ENCODE measurements at regions not wholly inside any gene's neighbourhood (a gene's known extent, or its start where the extent isn't known, plus 50 kb on each side); places are given as distances from the start of the nearest gene placed in this dataset.

DNA sequence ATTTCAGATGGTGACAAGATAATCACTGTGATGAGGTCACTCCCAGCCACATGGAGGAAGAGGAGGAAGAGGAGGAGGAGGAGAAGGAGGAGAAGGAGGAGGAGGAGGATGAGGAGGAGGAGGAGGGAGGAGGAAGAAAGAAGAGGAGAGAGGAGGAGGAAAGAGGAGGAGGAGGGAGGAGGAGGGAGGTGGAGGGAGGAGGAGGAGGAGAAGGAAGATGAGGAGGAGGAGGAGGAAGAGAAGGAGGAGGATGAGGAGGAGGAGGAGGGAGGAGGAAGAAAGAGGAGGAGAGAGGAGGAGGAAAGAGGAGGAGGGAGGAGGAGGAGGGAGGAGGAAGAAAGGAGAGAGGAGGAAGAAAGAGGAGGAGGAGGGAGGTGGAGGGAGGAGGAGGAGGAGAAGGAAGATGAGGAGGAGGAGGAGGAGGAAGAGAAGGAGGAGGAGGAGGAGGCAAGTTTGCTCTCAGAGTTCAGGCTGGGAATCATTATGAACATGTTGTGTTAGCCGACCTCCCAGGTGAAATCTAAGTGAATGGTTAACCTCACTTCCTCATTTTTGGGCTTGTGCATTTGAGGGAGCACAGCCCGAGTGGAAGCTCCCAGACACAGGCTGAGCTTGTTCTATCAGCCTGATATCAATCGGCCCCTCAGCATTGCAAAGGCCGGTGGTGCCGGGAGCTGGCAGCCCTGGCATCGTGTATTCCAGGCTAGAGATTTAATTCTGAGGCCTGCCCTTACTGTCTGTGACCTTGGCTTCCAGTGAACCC, 236.2 kb upstream of the PITRM1 start:
- Mint-ChIP-seq H3K27ac (no peak overlapping the region), H3K9me3 (peaks cover 6% of the 10 kb centered on the region), H3K27me3 (ENCODE audit: low read depth) (peaks cover 6% of the 10 kb centered on the region), H3K36me3 (ENCODE audit: low read depth) (no peaks in the 10 kb centered on the region), H3K4me1 (ENCODE audit: low read depth) (no peaks in the 10 kb centered on the region), H3K4me3 (no peak overlapping the region)

DNA sequence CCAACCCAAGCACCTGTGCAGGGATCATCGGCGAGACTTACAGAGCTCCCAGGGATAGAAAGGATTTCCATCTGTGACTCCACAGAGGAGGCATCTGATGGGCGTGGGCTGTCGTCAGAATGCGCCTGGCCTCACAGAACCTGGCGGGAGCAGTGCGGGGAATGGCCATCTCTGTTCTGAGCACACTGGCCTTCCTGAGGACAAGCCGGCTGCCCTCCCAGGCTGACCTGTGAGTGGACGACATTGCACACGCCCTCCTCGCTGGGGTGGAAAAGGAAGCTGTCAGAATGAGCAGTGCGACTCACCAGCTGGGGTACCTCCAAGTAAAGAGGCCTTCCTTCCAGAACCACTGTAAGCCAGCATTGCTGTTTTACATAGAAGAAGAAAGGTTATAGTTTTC, 234.6 kb upstream of the PITRM1 start:
- no peak overlapping the region for H3K4me3 Mint-ChIP-seq
- no peaks in the 10 kb centered on the region for H3K4me1 Mint-ChIP-seq (ENCODE audit: low read depth)
- peaks cover 3% of the 10 kb centered on the region for H3K27me3 Mint-ChIP-seq (ENCODE audit: low read depth)
- H3K36me3 Mint-ChIP-seq (ENCODE audit: low read depth) = no peaks in the 10 kb centered on the region
- peaks cover 6% of the 10 kb centered on the region for H3K9me3 Mint-ChIP-seq
- no peak overlapping the region for H3K27ac Mint-ChIP-seq

DNA sequence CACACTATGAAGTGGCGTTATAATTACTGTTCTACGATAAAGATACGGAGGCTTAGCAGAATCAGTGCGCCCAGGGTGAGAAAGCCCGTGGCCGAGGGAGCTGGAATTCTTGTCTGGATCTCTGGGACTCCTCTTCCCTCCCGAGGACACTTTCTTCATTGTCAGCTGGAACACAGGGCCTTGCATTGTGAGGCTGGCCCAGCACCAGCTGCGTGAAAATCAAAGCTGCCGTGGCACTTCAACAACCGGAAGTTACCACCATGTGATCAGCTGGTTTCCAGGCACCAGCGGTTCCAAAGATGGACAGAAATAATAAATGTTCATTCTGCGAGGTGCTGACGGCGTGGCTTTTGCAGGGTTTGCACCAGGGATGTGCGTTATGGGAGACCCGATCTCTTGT, 234.0 kb upstream of the PITRM1 start:
- peaks cover 6% of the 10 kb centered on the region for H3K9me3 Mint-ChIP-seq
- no peaks in the 10 kb centered on the region for H3K36me3 Mint-ChIP-seq (ENCODE audit: low read depth)
- H3K27ac Mint-ChIP-seq = no peak overlapping the region
- no peaks in the 10 kb centered on the region for H3K4me1 Mint-ChIP-seq (ENCODE audit: low read depth)
- H3K4me3 Mint-ChIP-seq = no peak overlapping the region
- H3K27me3 Mint-ChIP-seq (ENCODE audit: low read depth) = peaks cover 6% of the 10 kb centered on the region

DNA sequence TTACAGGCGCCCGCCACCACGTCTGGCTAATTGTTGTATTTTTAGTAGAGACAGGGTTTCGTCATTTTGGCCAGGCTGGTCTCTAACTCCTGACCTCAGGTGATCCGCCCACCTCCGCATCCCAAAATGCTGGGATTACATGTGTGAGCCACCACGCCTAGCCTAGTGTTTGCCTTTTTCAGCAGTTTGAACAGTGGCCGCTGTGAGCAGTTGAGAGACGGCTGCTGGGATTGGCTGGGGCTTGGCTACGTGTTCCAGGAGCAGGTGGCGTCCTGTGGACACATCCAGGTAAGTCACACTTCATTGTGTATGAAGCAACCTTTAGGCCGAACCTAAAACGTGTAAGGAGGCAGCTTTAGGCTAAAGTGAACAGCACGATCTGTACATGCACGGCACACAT, 231.8 kb upstream of the PITRM1 start:
- H3K9me3 Mint-ChIP-seq = no peaks in the 10 kb centered on the region
- H3K27ac Mint-ChIP-seq = no peak overlapping the region
- H3K27me3 Mint-ChIP-seq (ENCODE audit: low read depth) = peaks cover 11% of the 10 kb centered on the region
- no peak overlapping the region for H3K4me3 Mint-ChIP-seq
- H3K36me3 Mint-ChIP-seq (ENCODE audit: low read depth) = no peaks in the 10 kb centered on the region
- no peaks in the 10 kb centered on the region for H3K4me1 Mint-ChIP-seq (ENCODE audit: low read depth)

DNA sequence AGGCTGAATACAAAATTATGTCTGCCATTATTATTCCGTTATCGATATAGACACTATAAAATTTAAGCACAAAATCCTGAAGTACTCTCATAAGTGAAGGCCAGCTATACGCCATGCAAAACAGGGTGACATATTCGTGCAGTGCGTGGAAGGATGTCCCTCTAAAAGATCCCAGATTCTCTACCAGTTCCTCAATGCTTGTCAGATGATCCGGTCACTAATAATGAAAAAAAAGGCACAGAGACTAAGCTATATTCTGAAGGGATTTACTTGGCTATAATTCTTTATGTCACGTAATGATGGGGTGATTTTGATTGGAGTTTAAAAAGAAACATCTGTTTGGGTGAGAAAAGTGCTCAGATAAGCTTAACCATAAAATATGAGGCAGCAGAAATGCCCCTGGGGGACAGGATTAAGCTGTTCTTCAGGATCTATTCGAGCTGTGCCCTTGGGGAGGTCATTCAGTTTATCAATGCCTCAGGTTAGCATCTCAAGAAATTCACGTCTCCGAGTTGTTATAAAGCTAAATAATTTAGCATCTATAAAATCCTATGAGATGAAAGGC, 229.7 kb upstream of the PITRM1 start:
- peaks cover 17% of the 10 kb centered on the region for H3K27me3 Mint-ChIP-seq (ENCODE audit: low read depth)
- no peaks in the 10 kb centered on the region for H3K4me1 Mint-ChIP-seq (ENCODE audit: low read depth)
- no peaks in the 10 kb centered on the region for H3K36me3 Mint-ChIP-seq (ENCODE audit: low read depth)
- no peak overlapping the region for H3K4me3 Mint-ChIP-seq
- no peaks in the 10 kb centered on the region for H3K9me3 Mint-ChIP-seq
- no peak overlapping the region for H3K27ac Mint-ChIP-seq

DNA sequence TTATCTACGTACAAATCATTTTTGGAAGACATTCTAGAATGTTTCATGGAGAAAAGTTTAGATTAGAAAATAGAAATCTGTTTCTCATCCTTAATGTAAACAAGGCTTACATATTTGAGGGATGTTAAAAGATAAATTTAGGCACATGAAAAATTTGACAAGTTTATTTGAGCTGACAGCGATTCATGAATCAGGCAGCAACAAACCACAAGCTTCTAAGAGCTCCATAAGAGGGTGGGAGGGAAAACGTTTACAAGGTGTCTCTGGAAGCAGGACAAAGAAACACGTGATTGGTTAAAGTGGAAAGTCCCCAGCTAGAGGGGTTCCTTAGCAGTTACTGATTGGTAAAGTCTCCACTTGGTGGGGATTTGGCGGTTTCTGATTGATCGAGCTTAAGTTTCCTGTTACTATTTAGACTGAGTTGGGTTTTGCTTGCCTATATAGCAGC, 228.9 kb upstream of the PITRM1 start:
- Mint-ChIP-seq H3K36me3 (ENCODE audit: low read depth) (no peaks in the 10 kb centered on the region), H3K9me3 (no peaks in the 10 kb centered on the region), H3K4me1 (ENCODE audit: low read depth) (no peaks in the 10 kb centered on the region), H3K4me3 (no peak overlapping the region), H3K27me3 (ENCODE audit: low read depth) (peaks cover 23% of the 10 kb centered on the region), H3K27ac (no peak overlapping the region)

DNA sequence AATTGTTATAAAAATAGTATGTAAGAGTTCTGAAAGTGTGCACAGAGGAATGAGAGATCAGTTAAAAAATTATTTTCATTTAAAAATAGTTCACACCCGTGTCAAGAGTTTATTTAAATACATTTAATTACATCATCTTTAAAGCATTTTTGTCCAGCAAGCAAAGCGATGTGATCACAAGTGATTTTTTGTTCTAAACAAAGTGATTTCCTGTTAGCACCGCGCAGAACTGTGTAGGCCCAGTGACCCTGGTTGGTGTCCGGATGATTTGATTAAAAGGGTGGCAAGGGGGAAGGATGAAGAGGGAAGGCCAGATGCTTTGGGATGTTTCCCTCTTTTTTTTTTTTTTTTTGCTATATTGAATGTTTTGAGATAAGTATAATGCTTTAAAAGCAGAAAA, 227.8 kb upstream of the PITRM1 start:
- Mint-ChIP-seq H3K36me3 (ENCODE audit: low read depth) (no peaks in the 10 kb centered on the region), H3K4me1 (ENCODE audit: low read depth) (no peaks in the 10 kb centered on the region), H3K4me3 (no peak overlapping the region), H3K27ac (no peak overlapping the region), H3K27me3 (ENCODE audit: low read depth) (peaks cover 28% of the 10 kb centered on the region), H3K9me3 (no peaks in the 10 kb centered on the region)

DNA sequence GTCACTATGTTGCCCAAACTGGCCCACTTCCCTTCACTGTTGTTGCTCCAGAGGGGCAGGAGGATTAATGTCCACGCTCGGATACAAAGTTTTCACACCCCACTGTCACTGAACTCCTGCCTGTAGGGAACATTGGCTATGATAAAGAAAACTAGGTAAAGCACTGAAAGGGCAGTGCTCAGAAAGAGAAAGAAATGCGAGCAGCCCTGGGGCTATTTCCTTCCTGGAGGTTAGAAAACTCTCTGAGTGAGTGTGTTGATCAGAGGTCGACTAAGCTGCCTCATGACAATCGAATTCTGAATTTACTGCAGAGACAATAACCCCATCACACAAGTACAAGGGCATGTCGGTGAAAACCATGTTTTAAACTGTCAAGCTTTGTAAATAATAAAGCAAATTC, 227.2 kb upstream of the PITRM1 start:
- Mint-ChIP-seq H3K36me3 (ENCODE audit: low read depth) (no peaks in the 10 kb centered on the region), H3K4me3 (no peak overlapping the region), H3K27ac (no peak overlapping the region), H3K9me3 (peaks cover 1% of the 10 kb centered on the region), H3K4me1 (ENCODE audit: low read depth) (no peaks in the 10 kb centered on the region), H3K27me3 (ENCODE audit: low read depth) (peaks cover 28% of the 10 kb centered on the region)

DNA sequence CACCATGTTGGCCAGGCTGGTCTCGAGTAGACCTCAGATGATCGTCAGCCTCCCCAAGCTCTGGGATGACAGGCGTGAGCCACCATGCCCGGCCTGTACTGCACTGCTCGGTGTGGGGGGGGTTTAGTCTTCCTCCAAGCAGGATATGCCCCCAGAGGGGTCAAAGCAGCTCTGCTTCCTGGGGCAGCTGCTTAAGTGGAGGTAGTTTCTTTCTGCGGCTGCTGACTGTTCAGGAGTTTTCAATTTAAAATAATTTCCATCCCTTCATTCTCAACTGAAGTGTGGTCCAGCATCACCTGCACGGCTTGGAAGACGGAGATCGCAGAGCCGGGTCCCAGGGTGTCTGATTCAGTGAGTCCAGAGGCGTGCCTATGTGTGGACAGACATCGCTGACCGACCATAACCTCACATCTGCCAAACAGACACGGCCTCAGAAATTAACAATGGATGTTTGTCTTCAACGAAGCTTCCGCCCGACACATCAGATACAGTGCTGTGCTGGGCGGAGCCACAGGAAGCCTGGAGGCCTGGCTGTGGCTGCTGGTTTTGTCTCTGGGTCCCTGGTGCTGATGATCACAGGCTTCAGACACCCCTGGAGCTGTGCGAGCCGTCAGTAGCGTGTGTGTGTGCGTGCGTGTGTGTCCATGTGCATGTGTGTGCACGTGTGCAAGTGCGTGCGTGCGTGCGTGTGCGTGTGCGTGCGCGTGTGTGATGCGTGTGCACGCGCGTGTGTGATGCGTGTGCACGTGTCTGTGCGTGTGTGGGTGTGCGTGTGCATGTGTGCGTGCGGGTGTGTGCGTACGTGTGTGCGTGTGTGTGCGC, 226.5 kb upstream of the PITRM1 start:
- Mint-ChIP-seq H3K27ac (no peak overlapping the region), H3K36me3 (ENCODE audit: low read depth) (no peaks in the 10 kb centered on the region)

DNA sequence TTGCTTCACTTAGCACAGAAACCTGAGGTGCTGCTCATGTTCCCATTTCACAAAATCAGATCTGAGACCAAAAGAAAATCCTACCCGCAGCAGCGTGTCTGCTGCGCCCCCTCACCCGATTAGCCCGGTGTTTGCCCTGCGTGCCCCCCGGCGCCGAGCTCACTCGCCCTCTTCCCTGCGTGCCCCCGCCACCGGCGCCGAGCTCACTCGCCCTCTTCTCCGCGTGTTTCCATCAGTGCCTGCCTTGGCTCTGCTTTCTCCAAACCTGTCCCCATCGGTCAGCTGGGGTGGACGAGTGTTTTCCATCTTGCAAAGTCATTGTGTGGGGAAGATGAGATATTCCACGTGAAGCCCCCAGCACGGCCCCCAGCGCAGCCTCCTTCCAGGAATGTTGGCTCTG, 225.3 kb upstream of the PITRM1 start:
- Mint-ChIP-seq H3K9me3 (peaks cover 6% of the 10 kb centered on the region), H3K27me3 (ENCODE audit: low read depth) (peaks cover 32% of the 10 kb centered on the region), H3K27ac (no peak overlapping the region), H3K36me3 (ENCODE audit: low read depth) (no peaks in the 10 kb centered on the region), H3K4me3 (no peak overlapping the region), H3K4me1 (ENCODE audit: low read depth) (no peaks in the 10 kb centered on the region)

More for the DNA sequence above, 226.5 kb upstream of the PITRM1 start:
- no peaks in the 10 kb centered on the region for H3K4me1 Mint-ChIP-seq (ENCODE audit: low read depth)
- H3K27me3 Mint-ChIP-seq (ENCODE audit: low read depth) = peaks cover 28% of the 10 kb centered on the region
- H3K4me3 Mint-ChIP-seq = no peak overlapping the region
- peaks cover 6% of the 10 kb centered on the region for H3K9me3 Mint-ChIP-seq

DNA sequence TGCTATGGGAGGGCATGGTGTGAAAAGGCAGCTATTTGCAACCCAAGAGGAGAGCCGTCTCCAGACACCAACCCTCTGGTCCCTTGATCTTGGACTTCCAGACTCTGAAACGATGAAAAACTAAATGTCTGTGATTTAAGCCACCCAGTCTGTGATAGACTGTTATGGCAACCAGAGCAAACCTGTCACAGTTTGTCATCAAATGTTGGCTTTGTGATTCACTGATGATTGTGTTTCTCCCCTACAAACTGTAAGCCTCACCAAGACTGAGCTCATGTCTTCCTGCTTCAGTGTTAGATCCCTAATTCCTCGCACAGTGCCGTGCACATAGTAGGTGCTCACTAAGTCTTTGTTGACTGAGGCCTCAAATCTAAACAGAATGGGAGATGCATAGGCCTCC, 224.6 kb upstream of the PITRM1 start:
- Mint-ChIP-seq H3K4me1 (ENCODE audit: low read depth) (no peaks in the 10 kb centered on the region), H3K9me3 (peaks cover 6% of the 10 kb centered on the region), H3K36me3 (ENCODE audit: low read depth) (no peaks in the 10 kb centered on the region), H3K27me3 (ENCODE audit: low read depth) (peaks cover 29% of the 10 kb centered on the region), H3K27ac (no peak overlapping the region), H3K4me3 (no peak overlapping the region)

DNA sequence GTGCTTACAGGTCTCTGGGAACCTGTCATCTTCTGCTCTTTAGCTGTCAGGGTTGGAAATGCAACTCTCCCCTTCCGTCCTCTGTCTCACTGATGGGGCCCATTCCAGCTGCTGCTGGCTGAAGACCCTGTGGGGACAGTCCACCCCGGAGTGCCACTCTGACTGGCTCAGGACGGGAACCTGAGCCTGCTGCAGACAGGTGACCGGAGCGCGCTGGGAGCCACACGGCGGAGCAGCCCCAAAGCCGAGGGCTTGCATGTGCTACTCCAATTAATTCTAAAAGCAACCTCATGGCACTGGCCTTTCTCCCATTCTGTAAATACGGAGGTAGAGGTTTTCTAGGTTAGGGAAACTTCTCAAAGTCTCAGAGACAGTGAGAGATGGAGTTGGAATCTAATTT, 223.5 kb upstream of the PITRM1 start:
- Mint-ChIP-seq H3K9me3 (peaks cover 6% of the 10 kb centered on the region), H3K27ac (no peak overlapping the region), H3K27me3 (ENCODE audit: low read depth) (peaks cover 21% of the 10 kb centered on the region), H3K4me1 (ENCODE audit: low read depth) (no peaks in the 10 kb centered on the region), H3K4me3 (no peak overlapping the region), H3K36me3 (ENCODE audit: low read depth) (no peaks in the 10 kb centered on the region)

DNA sequence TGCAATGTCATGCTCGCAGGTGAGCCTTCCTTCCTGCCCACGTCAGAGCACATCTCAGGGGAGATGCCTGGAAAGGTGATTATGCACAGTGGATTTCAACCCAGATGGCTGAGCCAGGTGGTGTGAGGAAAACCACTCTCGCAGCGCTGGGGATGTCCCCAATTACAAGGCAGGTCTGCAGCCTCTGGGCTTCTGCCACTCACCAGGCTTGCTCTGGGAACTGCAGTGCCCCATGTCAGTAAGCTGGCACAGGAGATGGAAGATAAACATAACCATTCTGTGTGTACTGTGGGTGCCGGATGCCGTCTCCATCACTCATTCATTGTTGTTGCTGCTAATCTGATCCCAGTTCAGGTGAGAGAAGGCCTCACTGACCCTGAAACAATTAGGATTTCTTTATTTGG, 222.9 kb upstream of the PITRM1 start:
- Mint-ChIP-seq H3K27ac (no peak overlapping the region), H3K9me3 (peaks cover 6% of the 10 kb centered on the region), H3K4me1 (ENCODE audit: low read depth) (no peaks in the 10 kb centered on the region), H3K27me3 (ENCODE audit: low read depth) (peaks cover 21% of the 10 kb centered on the region), H3K4me3 (no peak overlapping the region), H3K36me3 (ENCODE audit: low read depth) (no peaks in the 10 kb centered on the region)

DNA sequence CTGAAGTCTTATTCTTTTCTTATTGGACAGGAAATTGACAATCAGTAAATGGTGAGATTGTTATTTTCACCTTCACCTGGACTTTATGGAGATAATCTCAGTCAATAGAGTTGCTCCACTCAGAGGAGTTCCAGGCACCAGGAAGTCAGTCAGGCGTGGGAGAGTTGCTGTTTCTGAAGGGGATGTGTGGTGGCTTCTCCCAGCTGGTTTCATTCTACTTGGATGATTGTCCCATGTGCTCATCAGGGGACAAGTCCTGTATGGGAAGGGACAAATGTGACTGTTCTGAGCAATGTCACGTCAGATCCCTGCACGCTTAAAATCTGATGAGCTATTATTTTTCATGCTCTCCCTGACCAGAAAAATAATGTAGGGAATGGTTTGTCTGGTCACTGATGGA, 222.5 kb upstream of the PITRM1 start:
- no peak overlapping the region for H3K4me3 Mint-ChIP-seq
- H3K9me3 Mint-ChIP-seq = peaks cover 6% of the 10 kb centered on the region
- no peaks in the 10 kb centered on the region for H3K4me1 Mint-ChIP-seq (ENCODE audit: low read depth)
- H3K27me3 Mint-ChIP-seq (ENCODE audit: low read depth) = peaks cover 21% of the 10 kb centered on the region
- H3K36me3 Mint-ChIP-seq (ENCODE audit: low read depth) = no peaks in the 10 kb centered on the region
- H3K27ac Mint-ChIP-seq = no peak overlapping the region

DNA sequence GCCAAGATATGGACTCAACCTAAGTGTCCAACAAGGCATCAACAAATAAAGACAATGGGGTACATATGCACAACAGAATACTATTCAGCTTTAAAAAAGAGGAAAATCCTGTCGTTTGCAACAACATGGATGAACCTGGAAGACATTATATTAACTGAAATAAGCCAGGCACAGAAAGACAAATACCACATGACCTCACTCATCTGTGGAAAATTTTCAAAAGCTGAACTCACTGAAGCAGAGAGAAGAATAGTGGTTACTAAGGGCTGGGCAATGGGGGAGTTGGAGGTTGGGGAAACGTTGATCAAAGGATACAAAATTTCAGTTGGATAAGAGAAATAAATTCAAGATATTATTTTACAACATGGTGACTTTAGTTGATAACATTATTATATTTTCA, 221.4 kb upstream of the PITRM1 start:
- Mint-ChIP-seq H3K27me3 (ENCODE audit: low read depth) (peaks cover 21% of the 10 kb centered on the region), H3K27ac (no peak overlapping the region), H3K9me3 (peaks cover 6% of the 10 kb centered on the region), H3K4me3 (no peak overlapping the region), H3K36me3 (ENCODE audit: low read depth) (no peaks in the 10 kb centered on the region), H3K4me1 (ENCODE audit: low read depth) (no peaks in the 10 kb centered on the region)
